ENCODE measurements at regions not wholly inside any gene's neighbourhood (a gene's known extent, or its start where the extent isn't known, plus 50 kb on each side); places are given as distances from the start of the nearest gene placed in this dataset.

GRCh38 chr6:156402628-156403027, 374.6 kb upstream of the ARID1B start:
- Histone ChIP-seq H3K9me3 (ENCODE audit: control insufficient read depth, insufficient read depth, low read length) (no peaks in the 10 kb centered on the region), H3K9ac (ENCODE audit: low read depth, low read length) (no peak overlapping the region), H3K36me3 (ENCODE audit: insufficient read depth, low read length) (no peaks in the 10 kb centered on the region), H3K4me1 (ENCODE audit: insufficient read depth, low read length) (no peaks in the 10 kb centered on the region)

- Histone ChIP-seq H3K4me1 (ENCODE audit: insufficient read depth, low read length) (no peaks in the 10 kb centered on the region), H3K9ac (ENCODE audit: low read depth, low read length) (no peak overlapping the region), H3K36me3 (ENCODE audit: insufficient read depth, low read length) (no peaks in the 10 kb centered on the region)
Observed at GRCh38 chr6:156402227-156402626, 375.0 kb upstream of the ARID1B start.

GRCh38 chr6:156400487-156400886, 376.7 kb upstream of the ARID1B start:
- Histone ChIP-seq H3K4me1 (ENCODE audit: insufficient read depth, low read length) (no peaks in the 10 kb centered on the region), H3K36me3 (ENCODE audit: insufficient read depth, low read length) (no peaks in the 10 kb centered on the region), H3K9me3 (ENCODE audit: control insufficient read depth, insufficient read depth, low read length) (no peaks in the 10 kb centered on the region), H3K9ac (ENCODE audit: low read depth, low read length) (no peak overlapping the region)

More at GRCh38 chr6:156402227-156402626, 375.0 kb upstream of the ARID1B start:
- no peaks in the 10 kb centered on the region for H3K9me3 ChIP-seq (ENCODE audit: control insufficient read depth, insufficient read depth, low read length)

- Histone ChIP-seq H3K4me1 (ENCODE audit: insufficient read depth, low read length) (no peaks in the 10 kb centered on the region), H3K36me3 (ENCODE audit: insufficient read depth, low read length) (no peaks in the 10 kb centered on the region), H3K9me3 (ENCODE audit: control insufficient read depth, insufficient read depth, low read length) (no peaks in the 10 kb centered on the region), H3K9ac (ENCODE audit: low read depth, low read length) (no peak overlapping the region)
Observed at GRCh38 chr6:156398966-156399365, 378.2 kb upstream of the ARID1B start.

GRCh38 chr6:156398371-156398770, 378.8 kb upstream of the ARID1B start:
- Histone ChIP-seq H3K9me3 (ENCODE audit: control insufficient read depth, insufficient read depth, low read length) (no peaks in the 10 kb centered on the region), H3K4me1 (ENCODE audit: insufficient read depth, low read length) (no peaks in the 10 kb centered on the region), H3K36me3 (ENCODE audit: insufficient read depth, low read length) (no peaks in the 10 kb centered on the region), H3K9ac (ENCODE audit: low read depth, low read length) (no peak overlapping the region)

GRCh38 chr6:156396791-156397418, 380.3 kb upstream of the ARID1B start:
- no peaks in the 10 kb centered on the region for H3K4me1 ChIP-seq (ENCODE audit: insufficient read depth, low read length)
- no peaks in the 10 kb centered on the region for H3K36me3 ChIP-seq (ENCODE audit: insufficient read depth, low read length)
- no peaks in the 10 kb centered on the region for H3K9me3 ChIP-seq (ENCODE audit: control insufficient read depth, insufficient read depth, low read length)
- H3K9ac ChIP-seq (ENCODE audit: low read depth, low read length), result no peak overlapping the region; the same call in 1 of the 2 replicates

GRCh38 chr6:156396068-156396771, 381.0 kb upstream of the ARID1B start:
- no peak overlapping the region for H3K9ac ChIP-seq (ENCODE audit: low read depth, low read length)
- H3K9me3 ChIP-seq (ENCODE audit: control insufficient read depth, insufficient read depth, low read length), result no peaks in the 10 kb centered on the region
- no peaks in the 10 kb centered on the region; the same call in 1 of the 2 replicates for H3K4me1 ChIP-seq (ENCODE audit: insufficient read depth, low read length)
- H3K36me3 ChIP-seq (ENCODE audit: insufficient read depth, low read length), result no peaks in the 10 kb centered on the region

- Histone ChIP-seq H3K9ac (ENCODE audit: low read depth, low read length) (no peak overlapping the region), H3K4me1 (ENCODE audit: insufficient read depth, low read length) (peaks cover 6% of the 10 kb centered on the region; the same call in 1 of the 2 replicates), H3K36me3 (ENCODE audit: insufficient read depth, low read length) (no peaks in the 10 kb centered on the region), H3K9me3 (ENCODE audit: control insufficient read depth, insufficient read depth, low read length) (no peaks in the 10 kb centered on the region)
Observed at GRCh38 chr6:156395276-156395675, 381.9 kb upstream of the ARID1B start.

GRCh38 chr6:156392648-156393047, 384.5 kb upstream of the ARID1B start:
- Histone ChIP-seq H3K4me1 (ENCODE audit: insufficient read depth, low read length) (peaks cover 6% of the 10 kb centered on the region; the same call in 1 of the 2 replicates), H3K9me3 (ENCODE audit: control insufficient read depth, insufficient read depth, low read length) (no peaks in the 10 kb centered on the region), H3K36me3 (ENCODE audit: insufficient read depth, low read length) (no peaks in the 10 kb centered on the region), H3K9ac (ENCODE audit: low read depth, low read length) (no peak overlapping the region)

- peaks cover 6% of the 10 kb centered on the region; the same call in 1 of the 2 replicates for H3K4me1 ChIP-seq (ENCODE audit: insufficient read depth, low read length)
- no peaks in the 10 kb centered on the region for H3K36me3 ChIP-seq (ENCODE audit: insufficient read depth, low read length)
- no peak overlapping the region for H3K9ac ChIP-seq (ENCODE audit: low read depth, low read length)
- H3K9me3 ChIP-seq (ENCODE audit: control insufficient read depth, insufficient read depth, low read length), result no peaks in the 10 kb centered on the region
Observed at GRCh38 chr6:156391977-156392376, 385.2 kb upstream of the ARID1B start.

- Histone ChIP-seq H3K36me3 (ENCODE audit: insufficient read depth, low read length) (no peaks in the 10 kb centered on the region), H3K4me1 (ENCODE audit: insufficient read depth, low read length) (peaks cover 6% of the 10 kb centered on the region; the same call in 1 of the 2 replicates), H3K9ac (ENCODE audit: low read depth, low read length) (no peak overlapping the region)
Observed at GRCh38 chr6:156391061-156391672, 386.0 kb upstream of the ARID1B start.

GRCh38 chr6:156390621-156391020, 386.6 kb upstream of the ARID1B start:
- Histone ChIP-seq H3K9ac (ENCODE audit: low read depth, low read length) (no peak overlapping the region), H3K4me1 (ENCODE audit: insufficient read depth, low read length) (peaks cover 6% of the 10 kb centered on the region; the same call in 1 of the 2 replicates), H3K36me3 (ENCODE audit: insufficient read depth, low read length) (no peaks in the 10 kb centered on the region), H3K9me3 (ENCODE audit: control insufficient read depth, insufficient read depth, low read length) (no peaks in the 10 kb centered on the region)

More at GRCh38 chr6:156391061-156391672, 386.0 kb upstream of the ARID1B start:
- H3K9me3 ChIP-seq (ENCODE audit: control insufficient read depth, insufficient read depth, low read length), result no peaks in the 10 kb centered on the region

GRCh38 chr6:156389296-156389695, 387.9 kb upstream of the ARID1B start:
- H3K36me3 ChIP-seq (ENCODE audit: insufficient read depth, low read length), result no peaks in the 10 kb centered on the region
- no peaks in the 10 kb centered on the region for H3K9me3 ChIP-seq (ENCODE audit: control insufficient read depth, insufficient read depth, low read length)
- H3K4me1 ChIP-seq (ENCODE audit: insufficient read depth, low read length), result peaks cover 6% of the 10 kb centered on the region; the same call in 1 of the 2 replicates
- H3K9ac ChIP-seq (ENCODE audit: low read depth, low read length), result no peak overlapping the region

- Histone ChIP-seq H3K9me3 (ENCODE audit: control insufficient read depth, insufficient read depth, low read length) (no peaks in the 10 kb centered on the region), H3K36me3 (ENCODE audit: insufficient read depth, low read length) (no peaks in the 10 kb centered on the region), H3K4me1 (ENCODE audit: insufficient read depth, low read length) (peaks cover 6% of the 10 kb centered on the region; the same call in 1 of the 2 replicates), H3K9ac (ENCODE audit: low read depth, low read length) (no peak overlapping the region)
Observed at GRCh38 chr6:156387472-156387871, 389.7 kb upstream of the ARID1B start.

- no peaks in the 10 kb centered on the region for H3K9me3 ChIP-seq (ENCODE audit: control insufficient read depth, insufficient read depth, low read length)
- H3K4me1 ChIP-seq (ENCODE audit: insufficient read depth, low read length), result no peaks in the 10 kb centered on the region
- no peak overlapping the region for H3K9ac ChIP-seq (ENCODE audit: low read depth, low read length)
- no peaks in the 10 kb centered on the region for H3K36me3 ChIP-seq (ENCODE audit: insufficient read depth, low read length)
Observed at GRCh38 chr6:156383059-156383458, 394.1 kb upstream of the ARID1B start.

All from ES-I3 (cell line).